BJ (cell line): ENCODE measurements at regions not wholly inside any gene's neighbourhood (a gene's known extent, or its start where the extent isn't known, plus 50 kb on each side); places are given as distances from the start of the nearest gene placed in this dataset.

Experiments
- CTCF ChIA-PET: fragments of 350-600 bp; formaldehyde crosslinking; extraction: SDS; loops from one replicate; lab custom pipeline; 2021; ENCODE audit warnings: antibody characterized with exemption, inconsistent platforms; lab: Yijun Ruan, JAX
- POLR2A ChIA-PET: fragments of 300-600 bp; sonication (Branson Sonifier 250); formaldehyde crosslinking; extraction: SDS; loops from one replicate; lab custom pipeline; 2021; ENCODE audit warnings: antibody characterized with exemption; lab: Charles Lee
- DNase-seq: peaks from one replicate; pipeline ENCODE4 v3.0.0-alpha.2; 2011; ENCODE audit warnings: low read depth
- H3K27me3 ChIP-seq: 2 replicates; pipeline ENCODE4 v1.6.0; 2011; ENCODE audit warnings: low read length; ENCODE audit not compliant: control insufficient read depth, insufficient read depth
- H3K36me3 ChIP-seq: 2 replicates; pipeline ENCODE4 v1.5.1; 2011; ENCODE audit warnings: low read length; ENCODE audit not compliant: control insufficient read depth, insufficient read depth
- H3K4me3 ChIP-seq: 2 replicates; pipeline ENCODE4 v1.5.1; 2011; ENCODE audit warnings: low read depth, mild to moderate bottlenecking, control low read depth, low read length
- TF ChIP-seq, protein P1 (sequence below): IDR thresholded peaks from 2 replicates; pipeline ENCODE4 v1.5.1; 2011; ENCODE audit warnings: low read depth, mild to moderate bottlenecking, control low read depth, inconsistent platforms, low read length, moderate library complexity; ENCODE audit not compliant: insufficient read depth

DNA sequence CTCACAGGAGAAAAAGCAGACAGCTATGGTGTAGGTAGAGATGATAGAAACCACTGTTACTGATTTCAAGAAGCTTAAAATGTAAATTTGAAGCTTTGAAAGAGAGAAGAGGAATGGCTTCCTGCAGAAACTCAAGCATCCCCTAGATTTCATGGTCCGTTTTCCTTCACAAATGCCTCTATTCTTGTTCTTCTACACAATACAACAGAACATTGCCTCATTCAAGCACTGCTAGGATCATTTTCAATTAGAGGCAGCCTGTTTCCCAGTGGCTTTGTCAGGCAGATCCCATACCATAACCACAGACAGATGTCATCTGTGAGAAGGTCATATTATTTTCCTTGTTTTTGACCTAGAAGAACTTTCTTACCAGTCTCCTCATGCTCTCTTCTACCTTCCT, 77.9 kb upstream of the SPRED1 start:
- H3K36me3 ChIP-seq = no peaks in the 10 kb centered on the region
- TF ChIP-seq, protein P1, sequence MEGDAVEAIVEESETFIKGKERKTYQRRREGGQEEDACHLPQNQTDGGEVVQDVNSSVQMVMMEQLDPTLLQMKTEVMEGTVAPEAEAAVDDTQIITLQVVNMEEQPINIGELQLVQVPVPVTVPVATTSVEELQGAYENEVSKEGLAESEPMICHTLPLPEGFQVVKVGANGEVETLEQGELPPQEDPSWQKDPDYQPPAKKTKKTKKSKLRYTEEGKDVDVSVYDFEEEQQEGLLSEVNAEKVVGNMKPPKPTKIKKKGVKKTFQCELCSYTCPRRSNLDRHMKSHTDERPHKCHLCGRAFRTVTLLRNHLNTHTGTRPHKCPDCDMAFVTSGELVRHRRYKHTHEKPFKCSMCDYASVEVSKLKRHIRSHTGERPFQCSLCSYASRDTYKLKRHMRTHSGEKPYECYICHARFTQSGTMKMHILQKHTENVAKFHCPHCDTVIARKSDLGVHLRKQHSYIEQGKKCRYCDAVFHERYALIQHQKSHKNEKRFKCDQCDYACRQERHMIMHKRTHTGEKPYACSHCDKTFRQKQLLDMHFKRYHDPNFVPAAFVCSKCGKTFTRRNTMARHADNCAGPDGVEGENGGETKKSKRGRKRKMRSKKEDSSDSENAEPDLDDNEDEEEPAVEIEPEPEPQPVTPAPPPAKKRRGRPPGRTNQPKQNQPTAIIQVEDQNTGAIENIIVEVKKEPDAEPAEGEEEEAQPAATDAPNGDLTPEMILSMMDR = no peak
- CTCF ChIA-PET = no interaction called here
- H3K4me3 ChIP-seq = no peak overlapping the region
- H3K27me3 ChIP-seq = peaks cover 9% of the 10 kb centered on the region
- POLR2A ChIA-PET = no interaction called here
- no peak for DNase-seq

GRCh38 chr15:38176155-38176554, 76.5 kb upstream of the SPRED1 start:
- POLR2A ChIA-PET = no interaction called here
- TF ChIP-seq, protein P1 = no peak
- H3K27me3 ChIP-seq = peaks cover 9% of the 10 kb centered on the region
- H3K4me3 ChIP-seq = no peak overlapping the region
- CTCF ChIA-PET = no interaction called here
- no peaks in the 10 kb centered on the region for H3K36me3 ChIP-seq
- DNase-seq = no peak

GRCh38 chr15:38176691-38177090, 75.9 kb upstream of the SPRED1 start:
- Histone ChIP-seq H3K36me3 (no peaks in the 10 kb centered on the region), H3K27me3 (peaks cover 9% of the 10 kb centered on the region), H3K4me3 (no peak overlapping the region)
- CTCF ChIA-PET = no interaction called here
- DNase-seq = no peak
- TF ChIP-seq, protein P1 = no peak
- POLR2A ChIA-PET = no interaction called here

DNA sequence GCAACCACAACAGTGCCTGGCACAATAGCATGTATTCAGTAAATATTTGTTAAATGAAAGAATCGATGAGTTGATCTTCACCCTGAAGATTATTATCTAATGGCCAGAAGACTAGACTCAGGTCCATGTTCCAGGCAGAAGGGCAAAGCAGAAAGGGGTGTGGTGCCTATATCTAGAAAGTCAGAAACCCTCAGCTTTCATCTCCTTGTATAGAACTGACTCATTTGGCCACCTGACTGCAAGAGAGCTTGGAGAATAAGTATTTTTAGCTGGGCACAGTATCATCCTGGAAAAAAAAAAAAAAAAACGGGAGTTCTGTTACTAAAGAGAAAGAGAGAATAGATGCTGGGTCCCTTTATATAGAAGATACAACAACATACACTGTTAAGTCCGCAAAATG, 69.7 kb upstream of the SPRED1 start:
- peaks cover 10% of the 10 kb centered on the region for H3K27me3 ChIP-seq
- H3K4me3 ChIP-seq = no peak overlapping the region
- CTCF ChIA-PET = no interaction called here
- no peaks in the 10 kb centered on the region for H3K36me3 ChIP-seq
- POLR2A ChIA-PET = no interaction called here
- DNase-seq = no peak
- TF ChIP-seq, protein P1 = no peak

DNA sequence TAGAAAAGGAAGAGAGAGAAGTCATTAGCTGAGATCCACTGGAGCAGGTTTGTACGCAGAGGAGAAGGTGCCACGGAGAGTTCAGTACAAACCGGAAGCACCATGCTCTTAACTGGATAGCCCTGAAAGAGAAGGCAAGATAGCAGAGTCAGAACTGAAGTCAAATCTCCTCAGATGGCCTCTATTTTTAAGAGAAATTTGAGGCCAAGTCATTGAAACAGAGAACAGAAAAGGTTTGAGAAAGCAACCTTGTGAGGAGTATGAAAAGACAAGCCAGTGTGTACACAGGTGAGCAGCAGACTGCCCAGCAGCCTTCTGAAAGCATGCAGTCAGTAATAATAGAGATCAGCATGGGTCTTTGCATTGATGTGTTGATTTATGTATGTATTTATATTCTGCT, 66.1 kb upstream of the SPRED1 start:
- Histone ChIP-seq H3K36me3 (no peaks in the 10 kb centered on the region), H3K27me3 (peaks cover 10% of the 10 kb centered on the region), H3K4me3 (no peak overlapping the region)
- ChIA-PET POLR2A (no interaction called here), CTCF (interaction anchor here (0.9 kb wide), 1 partner anchor 183 kb away, joined by 3 read pairs; no protein-coding TSS in a partner anchor)
- DNase-seq = no peak
- TF ChIP-seq, protein P1 = no peak
